ENCODE measurements at regions not wholly inside any gene's neighbourhood (a gene's known extent, or its start where the extent isn't known, plus 50 kb on each side); places are given as distances from the start of the nearest gene placed in this dataset.

GRCh38 chr4:24251589-24251988, 332.8 kb downstream of the DHX15 start (continued):
- no peak for TF ChIP-seq GTF2F1 (IDR thresholded peaks at IDR 0.05; ENCODE audit: borderline replicate concordance, low read depth, low read length)
- TF ChIP-seq YY1 (IDR thresholded peaks at IDR 0.05; ENCODE audit: low read depth, low read length), result no peak
- no peak for TF ChIP-seq BACH1 (IDR thresholded peaks at IDR 0.05; ENCODE audit: low read length)
- TF ChIP-seq MAX (IDR thresholded peaks at IDR 0.05), result no peak
- TF ChIP-seq RFX5 (IDR thresholded peaks at IDR 0.05; ENCODE audit: borderline replicate concordance, low read depth, low read length), result no peak
- TF ChIP-seq CHD2 (IDR thresholded peaks at IDR 0.05; ENCODE audit: low read length), result no peak
- TF ChIP-seq MAFK (IDR thresholded peaks at IDR 0.05; ENCODE audit: low read depth, low read length), result no peak
- TF ChIP-seq EP300 (IDR thresholded peaks at IDR 0.05; ENCODE audit: borderline replicate concordance in 1 of 2, low read depth in 2 of 2, low read length in 2 of 2), result no peak
- no peak for TF ChIP-seq EGR1 (IDR thresholded peaks at IDR 0.05; ENCODE audit: borderline replicate concordance, low read depth, low read length)
